ENCODE measurements at regions not wholly inside any gene's neighbourhood (a gene's known extent, or its start where the extent isn't known, plus 50 kb on each side); places are given as distances from the start of the nearest gene placed in this dataset.

- no peaks in the 10 kb centered on the region for H3K9me1 ChIP-seq (replicated peaks; ENCODE audit: control insufficient read depth, extremely low read depth, insufficient read depth, low read length)
- H3K79me2 ChIP-seq (ENCODE audit: control insufficient read depth, insufficient read depth, low read length) = no peaks in the 10 kb centered on the region
- no peaks in the 10 kb centered on the region for H3K9me3 ChIP-seq (replicated peaks; ENCODE audit: control insufficient read depth, insufficient read depth, low read length)
- H3K36me3 ChIP-seq (ENCODE audit: control insufficient read depth in 2 of 2, extremely low read depth in 1 of 2, insufficient read depth in 2 of 2, low read length in 2 of 2) = no peaks in the 10 kb centered on the region
- no peak for TF ChIP-seq MYC (IDR thresholded peaks at IDR 0.05; ENCODE audit: low read depth, low read length)
- TF ChIP-seq, protein P1, sequence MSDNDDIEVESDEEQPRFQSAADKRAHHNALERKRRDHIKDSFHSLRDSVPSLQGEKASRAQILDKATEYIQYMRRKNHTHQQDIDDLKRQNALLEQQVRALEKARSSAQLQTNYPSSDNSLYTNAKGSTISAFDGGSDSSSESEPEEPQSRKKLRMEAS (IDR thresholded peaks at IDR 0.05; ENCODE audit: insufficient read depth, insufficient read length) = no peak
- TF ChIP-seq POLR2A (IDR thresholded peaks at IDR 0.05; ENCODE audit: low read depth, low read length) = no peak
- no peak for TF ChIP-seq POLR2AphosphoS5 (IDR thresholded peaks at IDR 0.05; ENCODE audit: insufficient read depth, low read depth, low read length)
- no peak for TF ChIP-seq EZH2 (IDR thresholded peaks at IDR 0.05; ENCODE audit: borderline replicate concordance, low read depth, low read length, severe bottlenecking)
- no peak for TF ChIP-seq GATA2 (IDR thresholded peaks at IDR 0.05; ENCODE audit: insufficient read depth, insufficient read length, low read depth, low read length)
- TF ChIP-seq, protein P2, sequence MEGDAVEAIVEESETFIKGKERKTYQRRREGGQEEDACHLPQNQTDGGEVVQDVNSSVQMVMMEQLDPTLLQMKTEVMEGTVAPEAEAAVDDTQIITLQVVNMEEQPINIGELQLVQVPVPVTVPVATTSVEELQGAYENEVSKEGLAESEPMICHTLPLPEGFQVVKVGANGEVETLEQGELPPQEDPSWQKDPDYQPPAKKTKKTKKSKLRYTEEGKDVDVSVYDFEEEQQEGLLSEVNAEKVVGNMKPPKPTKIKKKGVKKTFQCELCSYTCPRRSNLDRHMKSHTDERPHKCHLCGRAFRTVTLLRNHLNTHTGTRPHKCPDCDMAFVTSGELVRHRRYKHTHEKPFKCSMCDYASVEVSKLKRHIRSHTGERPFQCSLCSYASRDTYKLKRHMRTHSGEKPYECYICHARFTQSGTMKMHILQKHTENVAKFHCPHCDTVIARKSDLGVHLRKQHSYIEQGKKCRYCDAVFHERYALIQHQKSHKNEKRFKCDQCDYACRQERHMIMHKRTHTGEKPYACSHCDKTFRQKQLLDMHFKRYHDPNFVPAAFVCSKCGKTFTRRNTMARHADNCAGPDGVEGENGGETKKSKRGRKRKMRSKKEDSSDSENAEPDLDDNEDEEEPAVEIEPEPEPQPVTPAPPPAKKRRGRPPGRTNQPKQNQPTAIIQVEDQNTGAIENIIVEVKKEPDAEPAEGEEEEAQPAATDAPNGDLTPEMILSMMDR (IDR thresholded peaks at IDR 0.05; ENCODE audit: extremely low read depth in 1 of 2, insufficient read depth in 1 of 2, low read depth in 1 of 2, low read length in 2 of 2) = no peak
- no peak overlapping the region for H3K27ac ChIP-seq (ENCODE audit: insufficient read depth, low read depth, low read length)
- no peaks in the 10 kb centered on the region for H4K20me1 ChIP-seq (replicated peaks; ENCODE audit: control insufficient read depth, extremely low read depth, insufficient read depth, low read length)
- H3K4me3 ChIP-seq (replicated peaks in 1 of 3; ENCODE audit: insufficient read depth in 1 of 3, low read depth in 1 of 3, low read length in 3 of 3) = no peak overlapping the region
- no peak for DNase-seq (ENCODE audit: low read depth, low spot score)
- H3K27me3 ChIP-seq (ENCODE audit: control insufficient read depth in 2 of 2, insufficient read depth in 2 of 2, low read length in 2 of 2) = peaks cover 0 to 1% of the 10 kb centered on the region in 2 experiments
- H2AFZ ChIP-seq (ENCODE audit: low read depth, low read length) = no peak overlapping the region
- dilution Hi-C loops (cut with MboI; ENCODE audit: extremely low pct_ligation_motif_present, low sequenced_read_pairs) = no loop called here
- H3K4me2 ChIP-seq (ENCODE audit: insufficient read depth, low read length) = no peak overlapping the region
- ChIA-PET POLR2A (interaction anchor here (0.7 kb wide), 1 partner anchor 448 kb away, joined by 3 read pairs; no protein-coding TSS in a partner anchor), CTCF (interaction anchor here (1.2 kb wide), 1 partner anchor 20 kb away, joined by 4 read pairs; no protein-coding TSS in a partner anchor)
- no peak for FAIRE-seq
- intact Hi-C loops (cut with micrococcal nuclease) = no loop called here
- H3K4me1 ChIP-seq (ENCODE audit: control insufficient read depth, extremely low read depth, insufficient read depth, low read length) = no peaks in the 10 kb centered on the region
- no peak overlapping the region for H3K9ac ChIP-seq (replicated peaks; ENCODE audit: extremely low read depth, insufficient read depth, low read length)
- no TSS peak for BruUV-seq (replicated peaks)
These were observed 189.8 kb downstream of the RBM43 start for GRCh38 chr2:151071906-151072305.

All from endothelial cell of umbilical vein (primary cell).